GM12878 (cell line): ENCODE measurements at regions not wholly inside any gene's neighbourhood (a gene's known extent, or its start where the extent isn't known, plus 50 kb on each side); places are given as distances from the start of the nearest gene placed in this dataset.

Experiments
- ATAC-seq: fragments of 200-7000 bp; cut with Tn5 transposase; 3 replicates; pipeline ENCODE4 v1.9.1; 2020; ENCODE audit warnings: mild to moderate bottlenecking, moderate library complexity
- BruUV-seq: library from RNA; stranded (reverse); fragments of 400-500 nt; replicated peaks from 2 replicates; lab custom pipeline; 2021; lab: Mats Ljungman, UMichigan
- CTCF ChIA-PET: fragments of 300-600 bp; sonication (Branson Sonifier 250); formaldehyde crosslinking; extraction: SDS; loops from one replicate; lab custom pipeline; 2021; ENCODE audit warnings: inconsistent platforms; lab: Yijun Ruan, JAX
- POLR2A ChIA-PET: fragments of 350-600 bp; formaldehyde crosslinking; extraction: SDS; loops from one replicate; lab custom pipeline; 2021; ENCODE audit warnings: inconsistent platforms; lab: Charles Lee
- RAD21 ChIA-PET: fragments of 300-600 bp; sonication (Branson Sonifier 250); formaldehyde crosslinking; loops from one replicate; lab custom pipeline; 2023; ENCODE audit warnings: antibody characterized with exemption; ENCODE audit not compliant: unreplicated experiment; lab: Charles Lee
- SMC1A ChIA-PET: fragments of 300-600 bp; sonication (Branson Sonifier 250); formaldehyde crosslinking; loops from one replicate; lab custom pipeline; 2023; ENCODE audit not compliant: unreplicated experiment, uncharacterized antibody; lab: Charles Lee
- DNase-seq: peaks from one replicate; pipeline ENCODE4 v3.0.0-alpha.2; 2011; ENCODE audit warnings: low read depth, low spot score
- FAIRE-seq: peaks from 3 replicates; lab custom pipeline; 2011; peaks lifted over from hg19 to GRCh38; lab: Jason Lieb, UNC
- H2AFZ ChIP-seq: 2 replicates; pipeline ENCODE4 v1.6.0; 2011; ENCODE audit warnings: low read depth, low read length, control low read depth; ENCODE audit not compliant: control insufficient read depth
- H3K27ac ChIP-seq: 2 replicates; pipeline ENCODE4 v1.5.1; 2011; ENCODE audit warnings: control low read depth; ENCODE audit not compliant: control insufficient read depth, insufficient read depth
- H3K27me3 ChIP-seq, 2 experiments: replicated peaks in 1 of 2; 2 replicates each; pipeline versions ENCODE4 v1.6.0 to v1.6.1; 2011; ENCODE audit warnings: low read length in 1 of 2; ENCODE audit not compliant: control insufficient read depth in 2 of 2, insufficient read depth in 2 of 2
- H3K36me3 ChIP-seq, 2 experiments: 2 replicates each; pipeline ENCODE4 v1.5.1; 2011; ENCODE audit warnings: low read length in 1 of 2; ENCODE audit not compliant: control insufficient read depth in 2 of 2, insufficient read depth in 2 of 2
- H3K4me1 ChIP-seq: 2 replicates; pipeline ENCODE4 v1.6.1; 2011; ENCODE audit warnings: mild to moderate bottlenecking, low read length, moderate library complexity, mixed read lengths; ENCODE audit not compliant: control insufficient read depth, insufficient read depth
- H3K4me2 ChIP-seq: 2 replicates; pipeline ENCODE4 v1.6.0; 2011; ENCODE audit warnings: control low read depth; ENCODE audit not compliant: control insufficient read depth, insufficient read depth
- H3K4me3 ChIP-seq: fragments of 200-600 bp; sonication (generic); 2 replicates; pipeline ENCODE4 v1.5.1; 2016
- H3K79me2 ChIP-seq: 2 replicates; pipeline ENCODE4 v1.6.0; 2011; ENCODE audit warnings: low read length; ENCODE audit not compliant: control insufficient read depth, insufficient read depth
- H3K9ac ChIP-seq: 2 replicates; pipeline ENCODE4 v1.8.0; 2011; ENCODE audit warnings: low read length, control low read depth, mixed read lengths; ENCODE audit not compliant: control insufficient read depth, insufficient read depth
- H3K9me3 ChIP-seq: replicated peaks from 3 replicates; pipeline ENCODE4 v1.5.1; 2011; ENCODE audit warnings: mild to moderate bottlenecking, low read length; ENCODE audit not compliant: control insufficient read depth, insufficient read depth
- H4K20me1 ChIP-seq: 2 replicates; pipeline ENCODE4 v1.6.0; 2011; ENCODE audit not compliant: control insufficient read depth, insufficient read depth
- ASH2L ChIP-seq: fragments of 300-600, 200-600 bp; sonication (generic); IDR thresholded peaks from 2 replicates; pipeline ENCODE4 v1.6.1; 2017; ENCODE audit warnings: low read depth, mild to moderate bottlenecking, borderline replicate concordance
- BMI1 ChIP-seq: fragments of 450-650 bp; IDR thresholded peaks from 2 replicates; pipeline ENCODE4 v1.6.1; 2016; ENCODE audit warnings: mild to moderate bottlenecking, moderate library complexity, borderline replicate concordance
- CHD4 ChIP-seq: fragments of 200-600 bp; sonication (generic); IDR thresholded peaks from 2 replicates; pipeline ENCODE4 v1.6.1; 2016; ENCODE audit warnings: mild to moderate bottlenecking
- FOXM1 ChIP-seq: IDR thresholded peaks from 2 replicates; pipeline ENCODE4 v1.6.1; 2012; ENCODE audit warnings: low read depth, mild to moderate bottlenecking, inconsistent platforms, low read length, moderate library complexity
- GATAD2B ChIP-seq: fragments of 450-650 bp; conservative IDR thresholded peaks from 2 replicates; pipeline ENCODE4 v1.6.1; 2017; ENCODE audit warnings: low read depth, mild to moderate bottlenecking, moderate library complexity
- HDAC6 ChIP-seq: fragments of 200-600 bp; sonication (generic); IDR thresholded peaks from one replicate; pipeline ENCODE4 v1.8.0; 2017; ENCODE audit warnings: antibody characterized with exemption; ENCODE audit not compliant: unreplicated experiment
- KLF5 ChIP-seq: fragments of 450-650 bp; IDR thresholded peaks from 2 replicates; pipeline ENCODE4 v1.6.1; 2014; ENCODE audit warnings: mild to moderate bottlenecking; ENCODE audit not compliant: partially characterized antibody
- MTA3 ChIP-seq: IDR thresholded peaks from 2 replicates; pipeline ENCODE4 v1.6.1; 2012; ENCODE audit warnings: low read length, inconsistent platforms, borderline replicate concordance
- MXI1 ChIP-seq: fragments of 150-350 bp; IDR thresholded peaks from 2 replicates; pipeline ENCODE4 v1.6.1; 2011; ENCODE audit warnings: low read depth, mild to moderate bottlenecking, inconsistent platforms, low read length, improper control_type of control experiment
- NBN ChIP-seq: fragments of 450-650 bp; IDR thresholded peaks from 2 replicates; pipeline ENCODE4 v1.6.1; 2016
- PAX8 ChIP-seq: fragments of 450-650 bp; IDR thresholded peaks from 2 replicates; pipeline ENCODE4 v1.6.1; 2017; ENCODE audit warnings: mild to moderate bottlenecking, moderate library complexity
- TBL1XR1 ChIP-seq: IDR thresholded peaks from 2 replicates; pipeline ENCODE4 v1.6.1; 2012; ENCODE audit warnings: low read depth, low read length, improper control_type of control experiment
- ZNF207 ChIP-seq: fragments of 450-650 bp; IDR thresholded peaks from 2 replicates; pipeline ENCODE4 v1.6.1; 2014; ENCODE audit warnings: antibody characterized with exemption, mild to moderate bottlenecking, borderline replicate concordance
- whole genome bisulfite sequencing: methylation state at CpG from one replicate; pipeline ENCODE4 v1.1.6; 2016; ENCODE audit warnings: low lambda C conversion rate; ENCODE audit not compliant: insufficient replicate concordance, insufficient coverage; ENCODE audit errors: missing lambda C conversion rate; 5-methylcytosine and 5-hydroxymethylcytosine counted together
- in situ Hi-C: fragments of 300-500 bp; cut with MboI; formaldehyde crosslinking; loops from 9 replicates; pipeline ENCODE4 v1.14.3; 2018; ENCODE audit warnings: mixed read lengths
- intact Hi-C: fragments of 100-400 bp; cut with micrococcal nuclease; formaldehyde crosslinking; loops from one replicate; pipeline ENCODE4 v1.14.2; 2022; ENCODE audit not compliant: unreplicated experiment
- TF ChIP-seq, protein P1 (sequence below): fragments of 450-650 bp; IDR thresholded peaks from 2 replicates; pipeline ENCODE4 v1.6.1; 2017; ENCODE audit warnings: mild to moderate bottlenecking, moderate library complexity
- TF ChIP-seq, protein P2 (sequence below): IDR thresholded peaks from 2 replicates; pipeline ENCODE4 v1.6.1; 2012; ENCODE audit warnings: low read depth, low read length, improper control_type of control experiment
- TF ChIP-seq, protein P3 (sequence below): IDR thresholded peaks from 2 replicates; pipeline ENCODE4 v1.6.1; 2011; ENCODE audit warnings: borderline replicate concordance, low read depth, mild to moderate bottlenecking, moderate library complexity, mixed read lengths, low read length; ENCODE audit not compliant: insufficient read depth; ENCODE audit errors: extremely low read length

DNA sequence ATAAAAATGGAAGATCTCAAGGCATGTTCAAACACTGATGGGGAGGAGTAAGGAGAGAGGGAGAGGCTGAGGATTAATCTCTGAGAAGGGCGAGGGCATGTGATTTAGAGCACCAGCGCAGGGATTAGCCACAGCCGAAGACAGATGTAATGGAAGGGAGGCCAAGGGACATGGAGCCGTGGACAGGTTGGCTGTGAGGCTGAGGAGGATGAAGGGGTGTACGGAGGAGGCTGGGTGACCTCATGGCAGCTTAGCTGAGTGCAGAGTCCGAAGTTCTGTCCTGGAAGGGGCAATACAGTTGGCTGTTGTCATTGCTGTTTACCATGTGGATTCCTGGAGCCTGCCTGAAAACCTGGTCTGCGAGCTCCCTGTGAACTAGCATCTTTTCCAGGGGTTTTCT is 342.8 kb downstream of the RPS6KC1 start:
- TF ChIP-seq MTA3 (no peak), ASH2L (no peak), ZNF207 (no peak), CHD4 (no peak), KLF5 (no peak), MXI1 (no peak), NBN (no peak), GATAD2B (no peak), TBL1XR1 (no peak), BMI1 (no peak), HDAC6 (no peak), FOXM1 (no peak), PAX8 (no peak)
- TF ChIP-seq, protein P1, sequence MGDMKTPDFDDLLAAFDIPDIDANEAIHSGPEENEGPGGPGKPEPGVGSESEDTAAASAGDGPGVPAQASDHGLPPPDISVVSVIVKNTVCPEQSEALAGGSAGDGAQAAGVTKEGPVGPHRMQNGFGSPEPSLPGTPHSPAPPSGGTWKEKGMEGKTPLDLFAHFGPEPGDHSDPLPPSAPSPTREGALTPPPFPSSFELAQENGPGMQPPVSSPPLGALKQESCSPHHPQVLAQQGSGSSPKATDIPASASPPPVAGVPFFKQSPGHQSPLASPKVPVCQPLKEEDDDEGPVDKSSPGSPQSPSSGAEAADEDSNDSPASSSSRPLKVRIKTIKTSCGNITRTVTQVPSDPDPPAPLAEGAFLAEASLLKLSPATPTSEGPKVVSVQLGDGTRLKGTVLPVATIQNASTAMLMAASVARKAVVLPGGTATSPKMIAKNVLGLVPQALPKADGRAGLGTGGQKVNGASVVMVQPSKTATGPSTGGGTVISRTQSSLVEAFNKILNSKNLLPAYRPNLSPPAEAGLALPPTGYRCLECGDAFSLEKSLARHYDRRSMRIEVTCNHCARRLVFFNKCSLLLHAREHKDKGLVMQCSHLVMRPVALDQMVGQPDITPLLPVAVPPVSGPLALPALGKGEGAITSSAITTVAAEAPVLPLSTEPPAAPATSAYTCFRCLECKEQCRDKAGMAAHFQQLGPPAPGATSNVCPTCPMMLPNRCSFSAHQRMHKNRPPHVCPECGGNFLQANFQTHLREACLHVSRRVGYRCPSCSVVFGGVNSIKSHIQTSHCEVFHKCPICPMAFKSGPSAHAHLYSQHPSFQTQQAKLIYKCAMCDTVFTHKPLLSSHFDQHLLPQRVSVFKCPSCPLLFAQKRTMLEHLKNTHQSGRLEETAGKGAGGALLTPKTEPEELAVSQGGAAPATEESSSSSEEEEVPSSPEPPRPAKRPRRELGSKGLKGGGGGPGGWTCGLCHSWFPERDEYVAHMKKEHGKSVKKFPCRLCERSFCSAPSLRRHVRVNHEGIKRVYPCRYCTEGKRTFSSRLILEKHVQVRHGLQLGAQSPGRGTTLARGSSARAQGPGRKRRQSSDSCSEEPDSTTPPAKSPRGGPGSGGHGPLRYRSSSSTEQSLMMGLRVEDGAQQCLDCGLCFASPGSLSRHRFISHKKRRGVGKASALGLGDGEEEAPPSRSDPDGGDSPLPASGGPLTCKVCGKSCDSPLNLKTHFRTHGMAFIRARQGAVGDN, result no peak
- TF ChIP-seq, protein P2, sequence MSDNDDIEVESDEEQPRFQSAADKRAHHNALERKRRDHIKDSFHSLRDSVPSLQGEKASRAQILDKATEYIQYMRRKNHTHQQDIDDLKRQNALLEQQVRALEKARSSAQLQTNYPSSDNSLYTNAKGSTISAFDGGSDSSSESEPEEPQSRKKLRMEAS, result no peak
- TF ChIP-seq, protein P3, sequence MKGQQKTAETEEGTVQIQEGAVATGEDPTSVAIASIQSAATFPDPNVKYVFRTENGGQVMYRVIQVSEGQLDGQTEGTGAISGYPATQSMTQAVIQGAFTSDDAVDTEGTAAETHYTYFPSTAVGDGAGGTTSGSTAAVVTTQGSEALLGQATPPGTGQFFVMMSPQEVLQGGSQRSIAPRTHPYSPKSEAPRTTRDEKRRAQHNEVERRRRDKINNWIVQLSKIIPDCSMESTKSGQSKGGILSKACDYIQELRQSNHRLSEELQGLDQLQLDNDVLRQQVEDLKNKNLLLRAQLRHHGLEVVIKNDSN, result no peak
- TF ChIP-seq, all 136 proteins: peak for 0
- no peaks in the 10 kb centered on the region for H3K79me2 ChIP-seq
- in situ Hi-C loops (no loop called here), intact Hi-C loops (no loop called here)
- CTCF ChIA-PET, result no interaction called here
- no peak overlapping the region for H2AFZ ChIP-seq
- no peaks in the 10 kb centered on the region for H4K20me1 ChIP-seq
- SMC1A ChIA-PET, result no interaction called here
- no peak overlapping the region for H3K4me2 ChIP-seq
- BruUV-seq, result no TSS peak
- H3K27me3 ChIP-seq, result no peaks in the 10 kb centered on the region
- H3K27ac ChIP-seq, result no peak overlapping the region
- 12% methylated on average over 7 of the region's 7 CpGs for WGBS
- no peaks in the 10 kb centered on the region for H3K9me3 ChIP-seq
- no peaks in the 10 kb centered on the region for H3K36me3 ChIP-seq
- POLR2A ChIA-PET, result no interaction called here
- no peak for DNase-seq
- no peak overlapping the region for H3K4me3 ChIP-seq
- no peak for ATAC-seq
- RAD21 ChIA-PET, result no interaction called here
- no peak for FAIRE-seq
- H3K9ac ChIP-seq, result no peak overlapping the region
- H3K4me1 ChIP-seq, result no peaks in the 10 kb centered on the region
